GM18909 (cell line): ENCODE measurements at regions not wholly inside any gene's neighbourhood (a gene's known extent, or its start where the extent isn't known, plus 50 kb on each side); places are given as distances from the start of the nearest gene placed in this dataset.

Experiments
- ATAC-seq: cut with Tn5 transposase; IDR thresholded peaks from one replicate; pipeline ENCODE4 v1.9.1; 2021; ENCODE audit warnings: mild to moderate bottlenecking; ENCODE audit not compliant: unreplicated experiment, poor library complexity

- ATAC-seq, result no peak
These were observed 187.2 kb downstream of the HLX start for GRCh38 chr1:221066351-221067001.

- no peak for ATAC-seq
These were observed 188.5 kb downstream of the HLX start for GRCh38 chr1:221067721-221068120.

GRCh38 chr1:221069178-221069903, 190.1 kb downstream of the HLX start:
- ATAC-seq, result peak; percentile 93

- no peak for ATAC-seq
These were observed 190.7 kb downstream of the HLX start for GRCh38 chr1:221069986-221070385.

- ATAC-seq, result no peak
These were observed 192.5 kb downstream of the HLX start for GRCh38 chr1:221071777-221072176.

- ATAC-seq, result no peak
These were observed 193.0 kb downstream of the HLX start for GRCh38 chr1:221072214-221072613.

GRCh38 chr1:221074332-221074731, 195.1 kb downstream of the HLX start:
- ATAC-seq, result no peak

GRCh38 chr1:221075911-221076310, 196.7 kb downstream of the HLX start:
- ATAC-seq, result no peak

GRCh38 chr1:221076391-221076811, 197.2 kb downstream of the HLX start:
- no peak for ATAC-seq

GRCh38 chr1:221078260-221078965, 199.2 kb downstream of the HLX start:
- ATAC-seq, result no peak

- ATAC-seq, result no peak
These were observed 204.7 kb downstream of the HLX start for GRCh38 chr1:221083902-221084301.

GRCh38 chr1:221084681-221085080, 205.4 kb downstream of the HLX start:
- ATAC-seq, result no peak

- ATAC-seq, result no peak
These were observed 206.6 kb downstream of the HLX start for GRCh38 chr1:221085701-221086375.

GRCh38 chr1:221087919-221088318, 208.7 kb downstream of the HLX start:
- ATAC-seq, result no peak

GRCh38 chr1:221089273-221089672, 210.0 kb downstream of the HLX start:
- no peak for ATAC-seq

GRCh38 chr1:221089803-221090202, 210.6 kb downstream of the HLX start:
- ATAC-seq, result no peak

GRCh38 chr1:221093903-221094791, 214.9 kb downstream of the HLX start:
- ATAC-seq, result no peak

GRCh38 chr1:221097479-221098281, 218.4 kb downstream of the HLX start:
- ATAC-seq, result no peak
